ENCODE measurements at regions not wholly inside any gene's neighbourhood (a gene's known extent, or its start where the extent isn't known, plus 50 kb on each side); places are given as distances from the start of the nearest gene placed in this dataset.
"Not testable (repeated sequence)": the region's sequence is repeated elsewhere in the genome, so short reads cannot be mapped to it uniquely, and the experiment has no call there.

- no peaks in the 10 kb centered on the region for H3K79me2 ChIP-seq (ENCODE audit: insufficient read depth, low read depth)
- no peak overlapping the region for H3K27ac ChIP-seq
- no peaks in the 10 kb centered on the region for H3K27me3 ChIP-seq (ENCODE audit: insufficient read depth, low read depth)
- no peak for TF ChIP-seq CTCF (conservative IDR thresholded peaks at IDR 0.05; ENCODE audit: low read depth, low read length)
- H3K4me1 ChIP-seq (ENCODE audit: low read depth, poor library complexity, severe bottlenecking): peaks cover 10% of the 10 kb centered on the region
- no peaks in the 10 kb centered on the region for H4K20me1 ChIP-seq (ENCODE audit: insufficient read depth)
- H3K36me3 ChIP-seq (ENCODE audit: insufficient read depth): no peaks in the 10 kb centered on the region
- no peak overlapping the region for H2AFZ ChIP-seq (ENCODE audit: low read depth)
- H3K9ac ChIP-seq: no peak overlapping the region
- no peak overlapping the region for H3K4me2 ChIP-seq
- H3K4me3 ChIP-seq (IDR thresholded peaks at IDR 0.05; ENCODE audit: insufficient read depth, low read depth, low read length): no peak overlapping the region
Observed at GRCh38 chr2:184993746-184994145, 395.4 kb downstream of the ZNF804A start.

GRCh38 chr2:185006481-185006880 lies 408.2 kb downstream of the ZNF804A start:
- no peak overlapping the region for H2AFZ ChIP-seq (ENCODE audit: low read depth)
- no peak overlapping the region for H3K27ac ChIP-seq
- H3K4me3 ChIP-seq (IDR thresholded peaks at IDR 0.05; ENCODE audit: insufficient read depth, low read depth, low read length): no peak overlapping the region
- H3K36me3 ChIP-seq (ENCODE audit: insufficient read depth): no peaks in the 10 kb centered on the region; the same call in 1 of the 2 replicates
- H3K79me2 ChIP-seq (ENCODE audit: insufficient read depth, low read depth): no peaks in the 10 kb centered on the region
- no peak for TF ChIP-seq CTCF (conservative IDR thresholded peaks at IDR 0.05; ENCODE audit: low read depth, low read length)
- H4K20me1 ChIP-seq (ENCODE audit: insufficient read depth): no peaks in the 10 kb centered on the region
- no peak overlapping the region for H3K4me2 ChIP-seq
- H3K27me3 ChIP-seq (ENCODE audit: insufficient read depth, low read depth): no peaks in the 10 kb centered on the region
- H3K4me1 ChIP-seq (ENCODE audit: low read depth, poor library complexity, severe bottlenecking): no peaks in the 10 kb centered on the region
- H3K9ac ChIP-seq: no peak overlapping the region

- H3K79me2 ChIP-seq (ENCODE audit: insufficient read depth, low read depth): no peaks in the 10 kb centered on the region
- H3K4me2 ChIP-seq: no peak overlapping the region
- H3K4me3 ChIP-seq (IDR thresholded peaks at IDR 0.05; ENCODE audit: insufficient read depth, low read depth, low read length): no peak overlapping the region
- no peak for TF ChIP-seq CTCF (conservative IDR thresholded peaks at IDR 0.05; ENCODE audit: low read depth, low read length)
- no peak overlapping the region for H2AFZ ChIP-seq (ENCODE audit: low read depth)
- no peaks in the 10 kb centered on the region for H3K36me3 ChIP-seq (ENCODE audit: insufficient read depth)
- H3K9ac ChIP-seq: no peak overlapping the region
- H3K4me1 ChIP-seq (ENCODE audit: low read depth, poor library complexity, severe bottlenecking): no peaks in the 10 kb centered on the region
- H3K27me3 ChIP-seq (ENCODE audit: insufficient read depth, low read depth): no peaks in the 10 kb centered on the region
- H3K27ac ChIP-seq: no peak overlapping the region
- H4K20me1 ChIP-seq (ENCODE audit: insufficient read depth): no peaks in the 10 kb centered on the region
Observed at GRCh38 chr2:185012643-185013042, 414.3 kb downstream of the ZNF804A start.

GRCh38 chr2:185014076-185014475 lies 415.7 kb downstream of the ZNF804A start:
- H2AFZ ChIP-seq (ENCODE audit: low read depth): no peak overlapping the region

GRCh38 chr2:185025891-185026290 lies 427.6 kb downstream of the ZNF804A start:
- not testable (repeated sequence) for H3K79me2 ChIP-seq (ENCODE audit: insufficient read depth, low read depth); H2AFZ ChIP-seq (ENCODE audit: low read depth); H4K20me1 ChIP-seq (ENCODE audit: insufficient read depth); H3K27ac ChIP-seq; H3K9ac ChIP-seq; H3K36me3 ChIP-seq (ENCODE audit: insufficient read depth); H3K4me1 ChIP-seq (ENCODE audit: low read depth, poor library complexity, severe bottlenecking); H3K4me2 ChIP-seq; H3K27me3 ChIP-seq (ENCODE audit: insufficient read depth, low read depth); H3K4me3 ChIP-seq (IDR thresholded peaks at IDR 0.05; ENCODE audit: insufficient read depth, low read depth, low read length)

More at GRCh38 chr2:185014076-185014475, 415.7 kb downstream of the ZNF804A start:
- TF ChIP-seq CTCF (conservative IDR thresholded peaks at IDR 0.05; ENCODE audit: low read depth, low read length): no peak
- Histone ChIP-seq H3K36me3 (ENCODE audit: insufficient read depth) (no peaks in the 10 kb centered on the region), H3K4me1 (ENCODE audit: low read depth, poor library complexity, severe bottlenecking) (no peaks in the 10 kb centered on the region), H3K27ac (no peak overlapping the region), H3K9ac (no peak overlapping the region), H3K4me2 (no peak overlapping the region), H4K20me1 (ENCODE audit: insufficient read depth) (no peaks in the 10 kb centered on the region), H3K79me2 (ENCODE audit: insufficient read depth, low read depth) (no peaks in the 10 kb centered on the region), H3K4me3 (IDR thresholded peaks at IDR 0.05; ENCODE audit: insufficient read depth, low read depth, low read length) (no peak overlapping the region), H3K27me3 (ENCODE audit: insufficient read depth, low read depth) (no peaks in the 10 kb centered on the region)

Measured in KMS-11 (cell line).